Calu3 (cell line): ENCODE measurements at regions not wholly inside any gene's neighbourhood (a gene's known extent, or its start where the extent isn't known, plus 50 kb on each side); places are given as distances from the start of the nearest gene placed in this dataset.

Source experiments
- BruUV-seq: library from RNA; stranded (reverse); fragments of 400-500 nt; replicated peaks from 2 replicates; lab custom pipeline; 2021; lab: Mats Ljungman, UMichigan
- CTCF ChIA-PET: fragments of 300-600 bp; sonication (Branson Sonifier 250); formaldehyde crosslinking; loops from one replicate; lab custom pipeline; 2022; ENCODE audit warnings: antibody characterized with exemption; lab: Charles Lee
- DNase-seq: peaks from one replicate; pipeline ENCODE4 v3.0.0; 2022
- H3K27ac Mint-ChIP-seq: one replicate; pipeline ENCODE4 v1.8.0; 2022; ENCODE audit warnings: mixed read lengths; ENCODE audit not compliant: unreplicated experiment
- H3K27me3 Mint-ChIP-seq: one replicate; pipeline ENCODE4 v1.8.0; 2022; ENCODE audit warnings: mixed read lengths; ENCODE audit not compliant: unreplicated experiment
- H3K36me3 Mint-ChIP-seq: one replicate; pipeline ENCODE4 v1.8.0; 2022; ENCODE audit warnings: mild to moderate bottlenecking, moderate library complexity, mixed read lengths; ENCODE audit not compliant: insufficient read depth, unreplicated experiment
- H3K4me1 Mint-ChIP-seq: one replicate; pipeline ENCODE4 v1.8.0; 2022; ENCODE audit warnings: mild to moderate bottlenecking, low read depth, mixed read lengths; ENCODE audit not compliant: unreplicated experiment
- H3K4me3 Mint-ChIP-seq: one replicate; pipeline ENCODE4 v1.8.0; 2022; ENCODE audit warnings: mild to moderate bottlenecking, low read depth, moderate library complexity, mixed read lengths; ENCODE audit not compliant: unreplicated experiment
- H3K9me3 Mint-ChIP-seq: one replicate; pipeline ENCODE4 v1.8.0; 2022; ENCODE audit warnings: low read depth, mixed read lengths; ENCODE audit not compliant: unreplicated experiment
- CTCF ChIP-seq: fragments of 200-600 bp; IDR thresholded peaks from one replicate; pipeline ENCODE4 v1.8.0; 2022; ENCODE audit warnings: antibody characterized with exemption; ENCODE audit not compliant: unreplicated experiment
- intact Hi-C: fragments of 100-400 bp; cut with micrococcal nuclease; formaldehyde crosslinking; loops from one replicate; pipeline ENCODE4 v1.10.0; 2022; ENCODE audit not compliant: unreplicated experiment

GRCh38 chr22:48538291-48538820 is 1289.3 kb downstream of the BRD1 start:
- Mint-ChIP-seq H3K9me3 (peaks cover 15% of the 10 kb centered on the region), H3K4me3 (no peak overlapping the region), H3K36me3 (no peaks in the 10 kb centered on the region), H3K27me3 (no peaks in the 10 kb centered on the region), H3K4me1 (no peaks in the 10 kb centered on the region), H3K27ac (no peak overlapping the region)
- TF ChIP-seq CTCF: no peak
- intact Hi-C loops: no loop called here
- DNase-seq: no peak
- CTCF ChIA-PET: no interaction called here
- BruUV-seq: no TSS peak

- Mint-ChIP-seq H3K9me3 (peaks cover 14% of the 10 kb centered on the region), H3K4me1 (no peaks in the 10 kb centered on the region), H3K27ac (no peak overlapping the region), H3K4me3 (no peak overlapping the region), H3K36me3 (peaks cover 7% of the 10 kb centered on the region), H3K27me3 (no peaks in the 10 kb centered on the region)
- no peak for DNase-seq
- CTCF ChIA-PET: no interaction called here
- BruUV-seq: no TSS peak
- intact Hi-C loops: no loop called here
- no peak for TF ChIP-seq CTCF
These were observed 1290.4 kb downstream of the BRD1 start for GRCh38 chr22:48537343-48537680.

GRCh38 chr22:48536541-48537342 is 1290.9 kb downstream of the BRD1 start:
- no peak for TF ChIP-seq CTCF
- CTCF ChIA-PET: interaction anchor here (0.5 kb wide), 1 partner anchor 80 kb away, joined by 3 read pairs; no protein-coding TSS in a partner anchor
- intact Hi-C loops: no loop called here
- H3K4me1 Mint-ChIP-seq: no peaks in the 10 kb centered on the region
- no peak overlapping the region for H3K27ac Mint-ChIP-seq
- peak; percentile 13 for DNase-seq
- BruUV-seq: no TSS peak
- H3K36me3 Mint-ChIP-seq: peaks cover 7% of the 10 kb centered on the region
- no peaks in the 10 kb centered on the region for H3K27me3 Mint-ChIP-seq
- peaks cover 11% of the 10 kb centered on the region for H3K9me3 Mint-ChIP-seq
- no peak overlapping the region for H3K4me3 Mint-ChIP-seq

GRCh38 chr22:48535868-48536540 is 1291.7 kb downstream of the BRD1 start:
- Mint-ChIP-seq H3K27ac (no peak overlapping the region), H3K4me3 (no peak overlapping the region), H3K9me3 (peaks cover 11% of the 10 kb centered on the region), H3K27me3 (no peaks in the 10 kb centered on the region), H3K36me3 (peaks cover 7% of the 10 kb centered on the region), H3K4me1 (no peaks in the 10 kb centered on the region)
- CTCF ChIA-PET: interaction anchor here (0.5 kb wide), 1 partner anchor 81 kb away, joined by 3 read pairs; no protein-coding TSS in a partner anchor
- DNase-seq: no peak
- TF ChIP-seq CTCF: no peak
- intact Hi-C loops: no loop called here
- no TSS peak for BruUV-seq
